Nephron progenitor cell (in vitro differentiated cells): ENCODE measurements at regions not wholly inside any gene's neighbourhood (a gene's known extent, or its start where the extent isn't known, plus 50 kb on each side); places are given as distances from the start of the nearest gene placed in this dataset.
A peak's percentile ranks its signal among the peaks of the same experiment; 100 is the strongest.
"Not testable (repeated sequence)": the region's sequence is repeated elsewhere in the genome, so short reads cannot be mapped to it uniquely, and the experiment has no call there.

ENCODE experiments used
- DNase-seq: peaks from one replicate; pipeline ENCODE4 v3.0.0; 2021
- H3K27ac Mint-ChIP-seq: 2 replicates; pipeline ENCODE4 v1.8.0; 2021; ENCODE audit warnings: mild to moderate bottlenecking, moderate library complexity, mixed read lengths
- H3K27me3 Mint-ChIP-seq: 2 replicates; pipeline ENCODE4 v1.8.0; 2021; ENCODE audit warnings: mild to moderate bottlenecking, low read depth, mixed read lengths; ENCODE audit not compliant: poor library complexity
- H3K36me3 Mint-ChIP-seq: 2 replicates; pipeline ENCODE4 v1.8.0; 2021; ENCODE audit warnings: low read depth, mixed read lengths
- H3K4me1 Mint-ChIP-seq: 2 replicates; pipeline ENCODE4 v1.8.0; 2021; ENCODE audit warnings: mixed read lengths
- H3K4me3 Mint-ChIP-seq: 2 replicates; pipeline ENCODE4 v1.8.0; 2021; ENCODE audit warnings: mild to moderate bottlenecking, moderate library complexity, mixed read lengths
- H3K9me3 Mint-ChIP-seq: 2 replicates; pipeline ENCODE4 v1.8.0; 2021; ENCODE audit warnings: mild to moderate bottlenecking, moderate library complexity, mixed read lengths
- CTCF ChIP-seq: fragments of 200-600 bp; sonication (generic); IDR thresholded peaks from 2 replicates; pipeline ENCODE4 v1.5.0; 2021; ENCODE audit warnings: antibody characterized with exemption

- no peak for TF ChIP-seq CTCF
- no peak for DNase-seq
- no peak overlapping the region for H3K27ac Mint-ChIP-seq
- no peaks in the 10 kb centered on the region for H3K9me3 Mint-ChIP-seq
- peaks cover 30% of the 10 kb centered on the region for H3K27me3 Mint-ChIP-seq
- H3K36me3 Mint-ChIP-seq, result no peaks in the 10 kb centered on the region
- peaks cover 12% of the 10 kb centered on the region for H3K4me1 Mint-ChIP-seq
- H3K4me3 Mint-ChIP-seq, result no peak overlapping the region
Measured at GRCh38 chr10:2782265-2782664, 285.1 kb upstream of the PFKP start.

GRCh38 chr10:2777666-2778355 lies 289.5 kb upstream of the PFKP start:
- H3K36me3 Mint-ChIP-seq, result no peaks in the 10 kb centered on the region
- no peak for TF ChIP-seq CTCF
- no peak for DNase-seq
- peaks cover 20% of the 10 kb centered on the region for H3K4me1 Mint-ChIP-seq
- no peaks in the 10 kb centered on the region for H3K9me3 Mint-ChIP-seq
- no peak overlapping the region for H3K4me3 Mint-ChIP-seq
- no peak overlapping the region for H3K27ac Mint-ChIP-seq
- H3K27me3 Mint-ChIP-seq, result peaks cover 38% of the 10 kb centered on the region

GRCh38 chr10:2772816-2773631 lies 294.3 kb upstream of the PFKP start:
- Mint-ChIP-seq H3K36me3 (no peaks in the 10 kb centered on the region), H3K27ac (peak overlapping the region; percentile 47), H3K4me3 (no peak overlapping the region), H3K27me3 (peaks cover 42% of the 10 kb centered on the region), H3K9me3 (peaks cover 14% of the 10 kb centered on the region), H3K4me1 (peaks cover 17% of the 10 kb centered on the region)
- no peak for TF ChIP-seq CTCF
- peak; percentile 36 for DNase-seq

GRCh38 chr10:2772135-2772534 lies 295.2 kb upstream of the PFKP start:
- peaks cover 15% of the 10 kb centered on the region for H3K9me3 Mint-ChIP-seq
- no peak overlapping the region for H3K4me3 Mint-ChIP-seq
- peaks cover 38% of the 10 kb centered on the region for H3K27me3 Mint-ChIP-seq
- no peak for TF ChIP-seq CTCF
- no peak for DNase-seq
- H3K4me1 Mint-ChIP-seq, result peaks cover 20% of the 10 kb centered on the region
- no peak overlapping the region for H3K27ac Mint-ChIP-seq
- no peaks in the 10 kb centered on the region for H3K36me3 Mint-ChIP-seq

GRCh38 chr10:2767293-2767692 lies 300.1 kb upstream of the PFKP start:
- H3K4me1 Mint-ChIP-seq, DNase-seq, H3K27ac Mint-ChIP-seq, H3K36me3 Mint-ChIP-seq, H3K4me3 Mint-ChIP-seq: not testable (repeated sequence)
- Mint-ChIP-seq H3K27me3 (peaks cover 32% of the 10 kb centered on the region), H3K9me3 (peaks cover 15% of the 10 kb centered on the region)

- no peak for DNase-seq
- H3K4me1 Mint-ChIP-seq, result peaks cover 9% of the 10 kb centered on the region
- peaks cover 19% of the 10 kb centered on the region for H3K27me3 Mint-ChIP-seq
- no peak overlapping the region for H3K27ac Mint-ChIP-seq
- peaks cover 9% of the 10 kb centered on the region for H3K9me3 Mint-ChIP-seq
- no peak overlapping the region for H3K4me3 Mint-ChIP-seq
- TF ChIP-seq CTCF, result no peak
- no peaks in the 10 kb centered on the region for H3K36me3 Mint-ChIP-seq
Measured at GRCh38 chr10:2761971-2762370, 305.4 kb upstream of the PFKP start.
